GM12878 (cell line): ENCODE measurements at regions not wholly inside any gene's neighbourhood (a gene's known extent, or its start where the extent isn't known, plus 50 kb on each side); places are given as distances from the start of the nearest gene placed in this dataset.

Experiments used
- CTCF ChIP-seq, 3 experiments: IDR thresholded peaks in 2 of 3; conservative IDR thresholded peaks in 1 of 3; 2 replicates each; pipeline ENCODE4 v1.5.1; 2011; ENCODE audit warnings: low read depth in 3 of 3, low read length in 3 of 3, mild to moderate bottlenecking in 3 of 3, control low read depth in 2 of 3, moderate library complexity in 2 of 3, inconsistent platforms in 1 of 3, mixed read lengths in 1 of 3; ENCODE audit not compliant: control insufficient read depth in 2 of 3, insufficient read depth in 1 of 3; ENCODE audit errors: extremely low read depth in 1 of 3
- EP300 ChIP-seq, 2 experiments: fragments of 150-350 bp in 1 of 2; IDR thresholded peaks; 2 replicates each; pipeline ENCODE4 v1.6.1; 2011 to 2012; ENCODE audit warnings: low read depth in 2 of 2, low read length in 2 of 2, borderline replicate concordance in 1 of 2, improper control_type of control experiment in 1 of 2, inconsistent platforms in 1 of 2; ENCODE audit not compliant: control insufficient read depth in 1 of 2
- JUND ChIP-seq: IDR thresholded peaks from 2 replicates; pipeline ENCODE4 v1.6.1; 2012; ENCODE audit warnings: low read depth, mild to moderate bottlenecking, low read length, improper control_type of control experiment, moderate library complexity
- SUZ12 ChIP-seq: fragments of 200-600 bp; sonication (generic); IDR thresholded peaks from one replicate; pipeline ENCODE4 v1.6.1; 2018; ENCODE audit warnings: antibody characterized with exemption, mild to moderate bottlenecking; ENCODE audit not compliant: unreplicated experiment

- TF ChIP-seq SUZ12 (no peak), CTCF (IDR thresholded peaks at IDR 0.05 in 2 of 3, conservative IDR thresholded peaks at IDR 0.05 in 1 of 3; ENCODE audit: control insufficient read depth in 2 of 3, extremely low read depth in 1 of 3, insufficient read depth in 1 of 3, low read depth in 3 of 3, low read length in 3 of 3) (no peak), EP300 (IDR thresholded peaks at IDR 0.05; ENCODE audit: borderline replicate concordance in 1 of 2, control insufficient read depth in 1 of 2, low read depth in 2 of 2, low read length in 2 of 2) (no peak), JUND (no peak)
These were observed 51.6 kb upstream of the CPOX start for GRCh38 chr3:98645039-98645438.
